ENCODE measurements at regions not wholly inside any gene's neighbourhood (a gene's known extent, or its start where the extent isn't known, plus 50 kb on each side); places are given as distances from the start of the nearest gene placed in this dataset.

- TF ChIP-seq CTCF (optimal IDR thresholded peaks at IDR 0.05 in 1 of 3, IDR thresholded peaks at IDR 0.05 in 1 of 3, conservative IDR thresholded peaks at IDR 0.05 in 1 of 3; ENCODE audit: extremely low read depth in 1 of 3, insufficient read depth in 2 of 3, low read length in 3 of 3) (no peak), EZH2 (IDR thresholded peaks at IDR 0.05; ENCODE audit: low read length) (no peak)
Measured at GRCh38 chr15:91541286-91541685, 312.2 kb upstream of the SLCO3A1 start.

Data from keratinocyte (primary cell).